ENCODE measurements at regions not wholly inside any gene's neighbourhood (a gene's known extent, or its start where the extent isn't known, plus 50 kb on each side); places are given as distances from the start of the nearest gene placed in this dataset.

DNA sequence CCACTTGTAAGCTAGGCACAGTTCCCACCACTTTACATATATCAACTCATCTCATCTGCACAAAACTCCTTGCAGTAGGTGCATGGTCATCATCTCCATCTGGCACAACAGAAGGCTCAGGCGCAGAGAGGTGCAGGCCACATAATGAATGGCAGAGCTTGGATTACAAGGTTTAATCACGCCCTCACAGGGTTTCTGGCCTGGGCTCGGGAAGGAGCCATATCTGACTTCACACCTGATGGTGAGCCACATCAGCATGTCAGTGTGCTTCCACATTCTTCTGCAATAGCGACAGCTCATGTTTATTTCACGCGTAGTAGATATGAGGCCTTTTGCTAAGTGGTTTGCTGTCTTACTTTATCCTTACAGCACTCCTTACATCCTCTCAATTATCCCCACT is 650.2 kb downstream of the INHBA start:
- no peaks in the 10 kb centered on the region for H3K36me3 ChIP-seq
- no peaks in the 10 kb centered on the region for H3K9me3 ChIP-seq
- no peaks in the 10 kb centered on the region for H3K4me1 ChIP-seq
- no peak for DNase-seq
- H3K27me3 ChIP-seq (ENCODE audit: low read depth): no peaks in the 10 kb centered on the region
- no peak overlapping the region for H3K27ac ChIP-seq
- TF ChIP-seq CTCF (IDR thresholded peaks at IDR 0.05): no peak
- no peak overlapping the region for H3K4me3 ChIP-seq
- intact Hi-C loops (cut with DNase I): no loop called here
- ATAC-seq: no peak

- H3K27me3 ChIP-seq (ENCODE audit: low read depth): no peaks in the 10 kb centered on the region
- TF ChIP-seq CTCF (IDR thresholded peaks at IDR 0.05): no peak
- no peaks in the 10 kb centered on the region for H3K36me3 ChIP-seq
- DNase-seq (no peak), ATAC-seq (no peak)
- intact Hi-C loops (cut with DNase I): no loop called here
- no peaks in the 10 kb centered on the region for H3K4me1 ChIP-seq
- no peak overlapping the region for H3K27ac ChIP-seq
- no peaks in the 10 kb centered on the region for H3K9me3 ChIP-seq
- H3K4me3 ChIP-seq: no peak overlapping the region
These were observed 650.7 kb downstream of the INHBA start for GRCh38 chr7:41052201-41052600.

GRCh38 chr7:41051535-41051934 is 651.4 kb downstream of the INHBA start:
- H3K9me3 ChIP-seq: no peaks in the 10 kb centered on the region
- H3K4me1 ChIP-seq: no peaks in the 10 kb centered on the region
- no peak for TF ChIP-seq CTCF (IDR thresholded peaks at IDR 0.05)
- ATAC-seq: no peak
- intact Hi-C loops (cut with DNase I): no loop called here
- no peaks in the 10 kb centered on the region for H3K27me3 ChIP-seq (ENCODE audit: low read depth)
- no peaks in the 10 kb centered on the region for H3K36me3 ChIP-seq
- no peak overlapping the region for H3K27ac ChIP-seq
- DNase-seq: no peak
- H3K4me3 ChIP-seq: no peak overlapping the region

- Histone ChIP-seq H3K9me3 (no peaks in the 10 kb centered on the region), H3K36me3 (no peaks in the 10 kb centered on the region), H3K4me1 (no peaks in the 10 kb centered on the region), H3K4me3 (no peak overlapping the region), H3K27ac (no peak overlapping the region), H3K27me3 (ENCODE audit: low read depth) (no peaks in the 10 kb centered on the region)
- no peak for TF ChIP-seq CTCF (IDR thresholded peaks at IDR 0.05)
- intact Hi-C loops (cut with DNase I): no loop called here
- DNase-seq (no peak), ATAC-seq (no peak)
These were observed 651.8 kb downstream of the INHBA start for GRCh38 chr7:41051062-41051461.

DNA sequence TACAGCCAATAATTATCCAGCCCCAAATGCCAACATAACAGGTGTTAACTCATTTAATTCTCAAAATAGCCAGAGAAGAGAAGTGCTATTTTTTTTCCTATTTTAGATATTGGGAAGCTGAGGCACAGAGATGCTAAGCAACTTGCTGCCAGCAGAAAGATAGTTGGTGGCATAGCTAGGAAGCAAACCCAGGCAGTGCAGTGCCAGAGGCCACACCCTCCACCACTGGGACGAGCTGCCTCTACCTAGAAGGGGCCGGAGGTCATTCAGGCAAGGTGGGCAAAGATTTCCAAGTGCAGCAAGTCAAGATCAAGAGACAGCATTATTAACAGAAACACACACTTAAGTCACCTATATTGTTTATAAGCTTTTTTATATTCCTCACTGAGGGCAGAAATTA is 654.1 kb downstream of the INHBA start:
- no peaks in the 10 kb centered on the region for H3K36me3 ChIP-seq
- no peak for TF ChIP-seq CTCF (IDR thresholded peaks at IDR 0.05)
- intact Hi-C loops (cut with DNase I): no loop called here
- no peak for DNase-seq
- H3K9me3 ChIP-seq: no peaks in the 10 kb centered on the region
- no peak for ATAC-seq
- no peak overlapping the region for H3K27ac ChIP-seq
- no peak overlapping the region for H3K4me3 ChIP-seq
- no peaks in the 10 kb centered on the region for H3K4me1 ChIP-seq
- no peaks in the 10 kb centered on the region for H3K27me3 ChIP-seq (ENCODE audit: low read depth)

DNA sequence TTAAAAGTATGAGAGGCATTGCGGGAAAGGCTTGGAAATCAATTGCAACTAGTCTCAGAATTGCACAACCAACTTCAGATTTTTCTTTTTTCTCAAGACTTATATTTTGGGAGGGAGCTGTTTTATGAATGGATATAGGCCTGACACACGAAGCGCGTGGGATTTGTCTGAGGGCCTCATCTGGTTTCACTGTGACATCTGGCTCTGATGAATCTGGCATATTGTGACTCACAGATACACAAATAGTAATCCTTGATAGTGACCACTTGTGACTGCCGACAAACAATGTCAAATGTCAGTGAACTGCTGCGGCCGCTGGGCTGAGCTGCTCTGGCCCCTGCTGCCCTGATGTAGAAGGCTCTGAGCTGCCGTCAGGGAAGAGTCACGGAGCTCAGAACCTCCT is 655.1 kb downstream of the INHBA start:
- no peaks in the 10 kb centered on the region for H3K27me3 ChIP-seq (ENCODE audit: low read depth)
- H3K27ac ChIP-seq: no peak overlapping the region
- intact Hi-C loops (cut with DNase I): no loop called here
- DNase-seq (no peak), ATAC-seq (no peak)
- H3K4me1 ChIP-seq: no peaks in the 10 kb centered on the region
- H3K9me3 ChIP-seq: no peaks in the 10 kb centered on the region
- no peaks in the 10 kb centered on the region for H3K36me3 ChIP-seq
- TF ChIP-seq CTCF (IDR thresholded peaks at IDR 0.05): no peak
- no peak overlapping the region for H3K4me3 ChIP-seq
